GM23338 (cell line): ENCODE measurements at regions not wholly inside any gene's neighbourhood (a gene's known extent, or its start where the extent isn't known, plus 50 kb on each side); places are given as distances from the start of the nearest gene placed in this dataset.

Experiments
- ATAC-seq: fragments of 200-7000 bp; cut with Tn5 transposase; 3 replicates; pipeline ENCODE4 v1.9.1; 2020
- DNase-seq: peaks from one replicate; pipeline ENCODE4 v3.0.0-alpha.2; 2015; ENCODE audit warnings: low spot score
- H2AFZ ChIP-seq: fragments of 200-600 bp; sonication (generic); 2 replicates; pipeline ENCODE4 v1.8.0; 2016; ENCODE audit warnings: antibody characterized with exemption, mild to moderate bottlenecking, moderate library complexity
- H3F3A ChIP-seq: fragments of 200-600 bp; sonication (generic); replicated peaks from 2 replicates; pipeline ENCODE4 v1.8.0; 2017; ENCODE audit warnings: antibody characterized with exemption, mixed run types, low read depth
- H3K27ac ChIP-seq: fragments of 200-600 bp; sonication (generic); 2 replicates; pipeline ENCODE4 v1.6.1; 2016; ENCODE audit warnings: low read depth
- H3K27me3 ChIP-seq: fragments of 200-600 bp; sonication (generic); 2 replicates; pipeline ENCODE4 v1.8.0; 2016; ENCODE audit warnings: mild to moderate bottlenecking, mixed run types, moderate library complexity; ENCODE audit not compliant: insufficient read depth
- H3K36me3 ChIP-seq: fragments of 200-600 bp; sonication (generic); 2 replicates; pipeline ENCODE4 v1.8.0; 2016; ENCODE audit warnings: mild to moderate bottlenecking; ENCODE audit not compliant: insufficient read depth
- H3K4me1 ChIP-seq: fragments of 200-600 bp; sonication (generic); 2 replicates; pipeline ENCODE4 v1.8.0; 2016; ENCODE audit warnings: mild to moderate bottlenecking, moderate library complexity; ENCODE audit not compliant: insufficient read depth
- H3K4me2 ChIP-seq: fragments of 200-600 bp; sonication (generic); 2 replicates; pipeline ENCODE4 v1.7.1; 2017; ENCODE audit warnings: mixed run types
- H3K4me3 ChIP-seq: fragments of 200-600 bp; sonication (generic); 2 replicates; pipeline ENCODE4 v1.6.1; 2016; ENCODE audit warnings: mixed run types
- H3K79me2 ChIP-seq: fragments of 200-600 bp; sonication (generic); replicated peaks from 2 replicates; pipeline ENCODE4 v1.8.0; 2017; ENCODE audit warnings: mild to moderate bottlenecking; ENCODE audit not compliant: insufficient read depth
- H3K9me2 ChIP-seq: fragments of 200-600 bp; sonication (generic); 2 replicates; pipeline ENCODE4 v1.8.0; 2017; ENCODE audit not compliant: insufficient read depth
- H4K20me1 ChIP-seq: fragments of 200-600 bp; sonication (generic); replicated peaks from 2 replicates; pipeline ENCODE4 v1.8.0; 2017; ENCODE audit warnings: mild to moderate bottlenecking; ENCODE audit not compliant: insufficient read depth
- H3K27ac Mint-ChIP-seq: 2 replicates; pipeline ENCODE4 v1.8.0; 2020; ENCODE audit warnings: inconsistent platforms, mild to moderate bottlenecking, moderate library complexity, mixed read lengths
- H3K27me3 Mint-ChIP-seq: 3 replicates; pipeline ENCODE4 v1.8.0; 2022; ENCODE audit warnings: low read depth, mild to moderate bottlenecking, moderate library complexity, mixed read lengths, inconsistent platforms; ENCODE audit not compliant: insufficient read depth, poor library complexity
- H3K36me3 Mint-ChIP-seq: 3 replicates; pipeline ENCODE4 v1.8.0; 2021; ENCODE audit warnings: low read depth, mild to moderate bottlenecking, inconsistent platforms, moderate library complexity, mixed read lengths
- H3K4me1 Mint-ChIP-seq: 3 replicates; pipeline ENCODE4 v1.8.0; 2020; ENCODE audit warnings: mild to moderate bottlenecking, inconsistent platforms, mixed read lengths
- H3K4me3 Mint-ChIP-seq: 3 replicates; pipeline ENCODE4 v1.8.0; 2021; ENCODE audit warnings: moderate library complexity, mild to moderate bottlenecking, inconsistent platforms, mixed read lengths
- H3K9me3 Mint-ChIP-seq: 3 replicates; pipeline ENCODE4 v1.8.0; 2020; ENCODE audit warnings: moderate library complexity, mild to moderate bottlenecking, inconsistent platforms, mixed read lengths
- CREB1 ChIP-seq: fragments of 250-450 bp; sonication (Bioruptor Pico); IDR thresholded peaks from 2 replicates; pipeline ENCODE4 v1.5.0; 2020; ENCODE audit warnings: low read depth, mild to moderate bottlenecking, moderate library complexity
- EZH2 ChIP-seq: fragments of 200-600 bp; sonication (generic); IDR thresholded peaks from one replicate; pipeline ENCODE4 v1.8.0; 2017; ENCODE audit warnings: antibody characterized with exemption, mild to moderate bottlenecking, low read depth; ENCODE audit not compliant: unreplicated experiment
- JUNB ChIP-seq: IDR thresholded peaks from one replicate; pipeline ENCODE4 v1.6.1; 2016; ENCODE audit warnings: antibody characterized with exemption; ENCODE audit not compliant: unreplicated experiment
- REST ChIP-seq: IDR thresholded peaks from one replicate; pipeline ENCODE4 v1.6.1; 2018; ENCODE audit warnings: antibody characterized with exemption; ENCODE audit not compliant: unreplicated experiment
- ZNF114 ChIP-seq: fragments of 250-450 bp; sonication (Bioruptor Pico); IDR thresholded peaks from 2 replicates; pipeline ENCODE4 v1.5.0; 2020; ENCODE audit warnings: mild to moderate bottlenecking, moderate library complexity
- ZNF331 ChIP-seq: fragments of 250-450 bp; sonication (Bioruptor Pico); IDR thresholded peaks from 2 replicates; pipeline ENCODE4 v1.5.0; 2020; ENCODE audit warnings: low read depth, mild to moderate bottlenecking, moderate library complexity
- ZNF462 ChIP-seq: fragments of 250-450 bp; sonication (Bioruptor Pico); IDR thresholded peaks from 2 replicates; pipeline ENCODE4 v1.5.0; 2020; ENCODE audit warnings: mild to moderate bottlenecking, moderate library complexity

GRCh38 chr4:123649250-123649644 lies 252.7 kb downstream of the SPRY1 start:
- H4K20me1 ChIP-seq: no peaks in the 10 kb centered on the region
- Mint-ChIP-seq H3K4me3 (no peak overlapping the region), H3K9me3 (peaks cover 2% of the 10 kb centered on the region; the same call in 2 of the 3 replicates), H3K4me1 (peaks cover 12% of the 10 kb centered on the region; the same call in 2 of the 3 replicates), H3K27me3 (no peaks in the 10 kb centered on the region), H3K36me3 (peaks cover 2% of the 10 kb centered on the region; the same call in 1 of the 3 replicates), H3K27ac (peak overlapping the region; percentile 36; the same call in 1 of the 2 replicates)
- H3K4me1 ChIP-seq: peaks cover 16% of the 10 kb centered on the region; the same call in 1 of the 2 replicates
- no peaks in the 10 kb centered on the region for H3K36me3 ChIP-seq
- no peaks in the 10 kb centered on the region for H3K9me2 ChIP-seq
- no peaks in the 10 kb centered on the region for H3K27me3 ChIP-seq
- no peak overlapping the region for H3K4me2 ChIP-seq
- ATAC-seq: peak; percentile 30; the same call in 2 of the 3 replicates
- no peak overlapping the region for H3K4me3 ChIP-seq
- no peaks in the 10 kb centered on the region for H3F3A ChIP-seq
- peak overlapping the region; percentile 49; the same call in 1 of the 2 replicates for H2AFZ ChIP-seq
- DNase-seq: no peak
- peak overlapping the region; percentile 26; the same call in 1 of the 2 replicates for H3K27ac ChIP-seq
- no peak for TF ChIP-seq JUNB
- no peak for TF ChIP-seq EZH2
- no peak for TF ChIP-seq CREB1 (CRISPR knock-in tag)
- no peak for TF ChIP-seq ZNF462
- no peak for TF ChIP-seq ZNF114
- no peak for TF ChIP-seq ZNF331 (CRISPR knock-in tag)
- no peak for TF ChIP-seq REST
- H3K79me2 ChIP-seq: no peaks in the 10 kb centered on the region
